B cell (primary cell): ENCODE measurements at regions not wholly inside any gene's neighbourhood (a gene's known extent, or its start where the extent isn't known, plus 50 kb on each side); places are given as distances from the start of the nearest gene placed in this dataset.
"Not testable (repeated sequence)": the region's sequence is repeated elsewhere in the genome, so short reads cannot be mapped to it uniquely, and the experiment has no call there.

Source experiments
- ATAC-seq: fragments of 200-7000 bp; cut with Tn5 transposase; one replicate; pipeline ENCODE4 v1.10.0; 2021; ENCODE audit warnings: low read depth, mild to moderate bottlenecking, moderate number of reproducible peaks, moderate library complexity
- CTCF ChIA-PET: fragments of 350-600 bp; sonication (Branson Sonifier 250); formaldehyde crosslinking; loops from one replicate; lab custom pipeline; 2021; ENCODE audit warnings: antibody characterized with exemption, inconsistent platforms; lab: Charles Lee
- POLR2A ChIA-PET: fragments of 350-600 bp; sonication (Branson Sonifier 250); formaldehyde crosslinking; loops from one replicate; lab custom pipeline; 2021; ENCODE audit warnings: antibody characterized with exemption; lab: Charles Lee
- DNase-seq: peaks from one replicate; pipeline ENCODE4 v3.0.0; 2013
- H2AFZ ChIP-seq: 2 replicates; pipeline ENCODE4 v1.6.1; 2012; ENCODE audit warnings: mild to moderate bottlenecking, low read depth, low read length; ENCODE audit not compliant: insufficient read depth, poor library complexity, severe bottlenecking
- H3K27ac ChIP-seq, 2 donors: 1 replicate in 1 of 2; 2 replicates in 1 of 2; pipeline ENCODE4 v1.5.1; 2012 to 2013; ENCODE audit warnings: low read length in 2 of 2, mild to moderate bottlenecking in 2 of 2, moderate library complexity in 1 of 2
- H3K27me3 ChIP-seq, 4 experiments: fragments of 200-600 bp in 1 of 4; sonication (generic) in 1 of 4; replicated peaks in 1 of 4; 1 replicate in 2 of 4; 2 replicates in 2 of 4; pipeline versions ENCODE4 v1.6.1 to v1.7.0; 2013 to 2016; ENCODE audit warnings: low read length in 3 of 4, mild to moderate bottlenecking in 2 of 4, mixed read lengths in 1 of 4, moderate library complexity in 1 of 4; ENCODE audit not compliant: insufficient read depth in 4 of 4, control insufficient read depth in 3 of 4; ENCODE audit errors: control extremely low read depth in 1 of 4
- H3K36me3 ChIP-seq, 2 experiments: replicated peaks in 1 of 2; 1 replicate in 1 of 2; 2 replicates in 1 of 2; pipeline versions ENCODE4 v1.6.1 to v1.7.1; 2013; ENCODE audit warnings: low read length in 1 of 2; ENCODE audit not compliant: insufficient read depth in 2 of 2, control insufficient read depth in 1 of 2; ENCODE audit errors: control extremely low read depth in 1 of 2, extremely low read depth in 1 of 2
- H3K4me1 ChIP-seq, 2 donors: fragments of 200-600 bp in 1 of 2; sonication (generic) in 1 of 2; 1 replicate in 1 of 2; 2 replicates in 1 of 2; pipeline versions ENCODE4 v1.5.1 to v1.6.1; 2013 to 2017; ENCODE audit warnings: low read length in 2 of 2; ENCODE audit not compliant: control insufficient read depth in 2 of 2, insufficient read depth in 2 of 2
- H3K4me2 ChIP-seq: replicated peaks from 2 replicates; pipeline ENCODE3; 2012; ENCODE audit warnings: mild to moderate bottlenecking, low read depth, low read length; ENCODE audit not compliant: poor library complexity, severe bottlenecking
- H3K4me3 ChIP-seq, 5 experiments: fragments of 200-600 bp in 1 of 5; sonication (generic) in 1 of 5; 1 replicate in 3 of 5; 2 replicates in 2 of 5; pipeline versions ENCODE4 v1.5.1 to v1.7.0; 2011 to 2016; ENCODE audit warnings: low read length in 4 of 5, mild to moderate bottlenecking in 4 of 5, low read depth in 2 of 5, control low read depth in 1 of 5, moderate library complexity in 1 of 5; ENCODE audit not compliant: insufficient read depth in 1 of 5; ENCODE audit errors: control extremely low read depth in 1 of 5, extremely low read depth in 1 of 5
- H3K79me2 ChIP-seq: fragments of 200-600 bp; sonication (generic); one replicate; pipeline ENCODE4 v1.6.0; 2016; ENCODE audit warnings: low read length; ENCODE audit not compliant: control insufficient read depth, insufficient read depth
- H3K9ac ChIP-seq: fragments of 200-600 bp; sonication (generic); 2 replicates; pipeline ENCODE4 v1.6.1; 2017; ENCODE audit warnings: mild to moderate bottlenecking, low read length, moderate library complexity
- H3K9me3 ChIP-seq, 3 donors: one replicate each; pipeline versions ENCODE4 v1.6.1 to v1.7.1; 2013; ENCODE audit warnings: low read length in 2 of 3; ENCODE audit not compliant: control insufficient read depth in 2 of 3, insufficient read depth in 1 of 3; ENCODE audit errors: control extremely low read depth in 1 of 3
- H4K20me1 ChIP-seq: 2 replicates; pipeline ENCODE4 v1.6.0; 2012; ENCODE audit warnings: mild to moderate bottlenecking, low read length; ENCODE audit not compliant: insufficient read depth, control insufficient read depth, poor library complexity, severe bottlenecking
- H3K27ac Mint-ChIP-seq: one replicate; pipeline ENCODE4 v1.8.0; 2021; ENCODE audit warnings: mixed read lengths
- H3K27me3 Mint-ChIP-seq: one replicate; pipeline ENCODE4 v1.8.0; 2021; ENCODE audit warnings: mixed read lengths
- H3K4me1 Mint-ChIP-seq: one replicate; pipeline ENCODE4 v1.8.0; 2021; ENCODE audit warnings: mixed read lengths
- H3K4me3 Mint-ChIP-seq: one replicate; pipeline ENCODE4 v1.8.0; 2021; ENCODE audit warnings: mixed read lengths
- H3K9me3 Mint-ChIP-seq: one replicate; pipeline ENCODE4 v1.8.0; 2022; ENCODE audit warnings: mixed read lengths; ENCODE audit not compliant: insufficient read depth
- WGBS: methylation state at CpG from one replicate; pipeline ENCODE4 v1.1.5; 2013; ENCODE audit warnings: missing lambda C conversion rate; ENCODE audit not compliant: insufficient coverage; 5-methylcytosine and 5-hydroxymethylcytosine counted together
- intact Hi-C: fragments of 100-400 bp; cut with micrococcal nuclease; formaldehyde crosslinking; loops from one replicate; pipeline ENCODE4 v1.10.0; 2022

GRCh38 chr18:974606-975005 is 69.9 kb downstream of the ADCYAP1 start:
- H3K9me3 Mint-ChIP-seq, H3K9ac ChIP-seq, H3K9me3 ChIP-seq, H3K4me3 Mint-ChIP-seq, DNase-seq, intact Hi-C loops, H3K36me3 ChIP-seq, H3K27ac Mint-ChIP-seq, ATAC-seq, H3K4me1 ChIP-seq, H3K27me3 ChIP-seq, H3K4me3 ChIP-seq, H3K4me1 Mint-ChIP-seq, H3K27me3 Mint-ChIP-seq, CTCF ChIA-PET, H3K79me2 ChIP-seq, POLR2A ChIA-PET, H4K20me1 ChIP-seq, H3K27ac ChIP-seq, H2AFZ ChIP-seq, H3K4me2 ChIP-seq: not testable (repeated sequence)
- no CpG with 5 or more reads among the region's 6 CpGs for WGBS

- intact Hi-C loops, H3K27me3 Mint-ChIP-seq, H4K20me1 ChIP-seq, ATAC-seq, H3K4me1 ChIP-seq, H3K27ac Mint-ChIP-seq, H3K27me3 ChIP-seq, DNase-seq, CTCF ChIA-PET, H3K36me3 ChIP-seq, H3K4me1 Mint-ChIP-seq, H2AFZ ChIP-seq, H3K27ac ChIP-seq, H3K9me3 Mint-ChIP-seq, H3K79me2 ChIP-seq, POLR2A ChIA-PET, H3K9ac ChIP-seq, H3K4me3 ChIP-seq, H3K4me3 Mint-ChIP-seq, H3K4me2 ChIP-seq: not testable (repeated sequence)
- H3K9me3 ChIP-seq, result peaks cover 0 to 10% (median 0%) of the 10 kb centered on the region in 3 donors
- 96% methylated on average over 6 of the region's 37 CpGs for WGBS
Measured at GRCh38 chr18:976393-977128, 71.9 kb downstream of the ADCYAP1 start.

GRCh38 chr18:977327-977726 is 72.7 kb downstream of the ADCYAP1 start:
- H3K27ac ChIP-seq, H3K4me3 ChIP-seq, H4K20me1 ChIP-seq, H3K79me2 ChIP-seq, DNase-seq, H3K36me3 ChIP-seq, H3K4me1 Mint-ChIP-seq, CTCF ChIA-PET, H3K27ac Mint-ChIP-seq, H3K27me3 Mint-ChIP-seq, POLR2A ChIA-PET, H3K9ac ChIP-seq, H3K4me3 Mint-ChIP-seq, H3K27me3 ChIP-seq, H3K4me1 ChIP-seq, intact Hi-C loops, H3K9me3 Mint-ChIP-seq, H3K4me2 ChIP-seq, ATAC-seq, H2AFZ ChIP-seq: not testable (repeated sequence)
- no CpG with 5 or more reads among the region's 1 CpG for WGBS
- H3K9me3 ChIP-seq, result peaks cover 0 to 10% (median 0%) of the 10 kb centered on the region in 3 donors

GRCh38 chr18:977732-978131 is 73.1 kb downstream of the ADCYAP1 start:
- POLR2A ChIA-PET, DNase-seq, H3K4me1 ChIP-seq, H3K4me3 Mint-ChIP-seq, intact Hi-C loops, H3K27ac ChIP-seq, H3K79me2 ChIP-seq, H3K9ac ChIP-seq, H3K9me3 Mint-ChIP-seq, H3K4me1 Mint-ChIP-seq, CTCF ChIA-PET, H3K4me2 ChIP-seq, H3K36me3 ChIP-seq, H2AFZ ChIP-seq, H3K27me3 ChIP-seq, H3K27me3 Mint-ChIP-seq, H4K20me1 ChIP-seq, H3K4me3 ChIP-seq, H3K27ac Mint-ChIP-seq, ATAC-seq: not testable (repeated sequence)
- WGBS, result no CpG with 5 or more reads among the region's 3 CpGs
- H3K9me3 ChIP-seq, result peaks cover 0 to 10% (median 0%) of the 10 kb centered on the region in 3 donors
